Activated CD8-positive, alpha-beta memory T cell treated with anti-CD3 and anti-CD28 coated beads for 24 hours (primary cell): ENCODE measurements at regions not wholly inside any gene's neighbourhood (a gene's known extent, or its start where the extent isn't known, plus 50 kb on each side); places are given as distances from the start of the nearest gene placed in this dataset.
"Not testable (repeated sequence)": the region's sequence is repeated elsewhere in the genome, so short reads cannot be mapped to it uniquely, and the experiment has no call there.

Experiments used
- DNase-seq: peaks from one replicate; pipeline ENCODE4 v3.0.0-alpha.2; 2020

DNA sequence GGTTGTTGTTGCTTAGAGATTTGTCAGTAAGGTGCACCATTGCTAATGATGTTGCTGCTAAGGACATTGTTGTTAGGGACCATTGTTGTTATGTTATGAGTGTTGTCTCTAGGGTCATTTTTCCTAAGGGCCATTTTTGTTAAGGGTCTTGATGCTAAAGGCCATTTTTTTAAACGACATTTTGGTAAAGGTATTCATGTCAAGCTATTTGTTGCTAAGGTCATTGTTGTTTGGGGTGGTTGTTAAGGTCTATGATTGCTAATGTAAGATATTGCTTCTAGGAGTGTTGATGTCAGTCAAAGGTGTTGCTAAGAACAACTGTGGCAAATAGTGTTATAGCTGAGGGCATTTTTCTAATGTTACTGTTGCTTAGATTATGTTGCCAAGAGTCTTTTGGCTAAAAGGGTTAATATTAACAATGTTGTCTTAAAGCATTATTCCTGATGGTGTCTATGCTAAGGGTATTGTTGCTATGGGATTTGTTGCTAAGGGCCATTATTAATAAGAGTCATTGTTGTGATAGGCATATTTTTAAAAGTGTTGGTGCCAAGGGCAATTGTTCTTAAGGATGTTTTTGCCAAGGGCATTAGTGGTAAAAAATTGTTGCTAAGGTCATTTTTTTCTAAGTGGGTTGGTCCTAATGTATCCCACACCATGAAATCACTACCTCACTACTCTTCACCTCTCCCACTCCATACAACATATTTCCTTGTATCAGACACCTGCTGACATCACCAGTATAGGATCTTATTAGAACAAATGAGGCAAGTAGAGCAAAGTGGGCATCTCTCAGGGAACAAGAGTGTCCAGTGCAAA lies 56.2 kb downstream of the SPATA31A6 start:
- DNase-seq, result not testable (repeated sequence)

DNA sequence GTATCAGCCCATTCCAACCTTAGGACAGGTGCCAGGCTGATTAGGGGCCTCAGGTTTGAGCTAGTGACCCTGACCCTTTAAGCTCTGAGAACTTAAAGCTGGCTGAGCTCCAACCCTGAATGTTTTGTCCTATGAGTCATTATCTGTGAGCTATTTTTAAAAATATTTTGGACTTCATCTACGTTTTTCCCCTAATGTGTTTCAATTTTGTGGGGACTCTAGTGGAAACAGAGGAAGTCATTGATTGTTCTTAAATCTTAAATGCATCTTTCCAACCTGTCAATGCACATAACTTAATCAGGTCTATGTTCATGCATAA lies 56.8 kb downstream of the SPATA31A6 start:
- not testable (repeated sequence) for DNase-seq

DNA sequence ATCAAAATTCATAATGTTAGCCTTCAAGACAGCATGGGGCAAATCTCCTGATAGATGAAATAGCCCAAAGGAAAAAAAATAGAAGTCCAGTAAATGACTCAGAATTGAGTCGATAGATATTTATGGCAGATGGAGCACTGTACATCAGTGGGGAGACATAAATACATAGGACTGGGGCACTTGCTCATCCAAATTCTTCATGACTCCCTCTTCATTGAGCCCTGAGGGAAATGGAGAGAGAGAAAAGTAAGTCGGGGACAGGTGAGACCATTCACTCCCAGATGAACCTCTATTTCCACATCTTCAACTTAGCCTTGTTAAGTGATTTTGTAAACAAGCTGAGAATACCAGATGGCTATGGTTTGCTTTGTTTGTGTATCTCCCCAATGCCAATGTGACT lies 59.8 kb downstream of the SPATA31A6 start:
- not testable (repeated sequence) for DNase-seq

DNA sequence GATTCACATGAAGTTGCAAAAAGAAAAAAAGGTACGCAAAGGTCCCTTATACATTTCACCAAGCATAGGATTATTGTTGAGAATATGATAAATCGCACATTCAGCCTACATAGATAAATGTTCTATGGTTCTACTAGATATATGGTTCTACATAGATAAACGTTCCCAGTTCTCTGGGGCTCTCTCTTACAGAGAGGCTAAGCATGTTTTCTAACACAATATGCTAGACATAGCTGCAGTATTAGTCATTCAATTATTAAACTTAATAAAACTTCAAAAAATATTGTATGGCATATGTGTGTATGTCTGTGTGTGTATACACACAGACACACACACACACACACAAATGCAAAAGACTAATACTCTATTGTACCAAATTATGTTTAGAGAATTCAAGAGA lies 60.4 kb downstream of the SPATA31A6 start:
- not testable (repeated sequence) for DNase-seq

DNA sequence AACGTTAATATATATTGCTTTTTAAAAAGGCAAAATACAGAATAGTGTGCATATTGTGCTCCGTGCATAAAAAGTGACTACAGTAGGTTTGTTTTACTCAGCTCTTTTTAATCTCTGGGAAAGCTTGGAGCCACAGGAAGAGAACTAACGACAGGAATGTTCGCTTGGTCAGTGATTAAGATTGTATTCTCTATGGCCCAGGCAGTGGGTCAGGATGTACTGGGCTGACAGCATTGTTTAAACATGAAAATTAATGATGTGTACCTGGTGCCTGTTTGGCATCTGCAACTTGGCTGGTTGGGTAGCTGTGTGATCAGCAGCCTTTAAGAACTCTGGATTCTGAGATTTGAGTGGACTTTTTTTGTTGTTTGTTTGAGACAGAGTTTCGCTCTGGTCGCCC lies 85.3 kb downstream of the SPATA31A6 start:
- DNase-seq, result not testable (repeated sequence)

DNA sequence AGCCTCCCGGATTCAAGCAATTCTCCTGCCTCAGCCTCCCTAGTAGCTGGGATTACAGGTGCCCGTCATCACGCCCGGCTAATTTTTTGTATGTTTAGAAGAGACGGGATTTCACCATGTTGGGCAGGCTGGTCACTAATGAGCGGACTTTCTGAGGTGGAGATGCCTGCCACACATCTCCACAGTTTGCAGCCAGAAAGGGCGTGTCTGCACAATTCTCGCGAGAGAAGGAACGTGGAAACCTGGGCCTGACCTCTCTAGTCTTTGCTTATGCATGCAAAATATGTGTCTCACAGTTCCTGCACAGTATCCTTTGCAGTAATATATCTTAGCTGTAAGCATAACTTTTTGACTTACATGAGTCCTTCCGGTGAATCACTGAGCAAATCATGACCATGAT lies 85.7 kb downstream of the SPATA31A6 start:
- not testable (repeated sequence) for DNase-seq

DNA sequence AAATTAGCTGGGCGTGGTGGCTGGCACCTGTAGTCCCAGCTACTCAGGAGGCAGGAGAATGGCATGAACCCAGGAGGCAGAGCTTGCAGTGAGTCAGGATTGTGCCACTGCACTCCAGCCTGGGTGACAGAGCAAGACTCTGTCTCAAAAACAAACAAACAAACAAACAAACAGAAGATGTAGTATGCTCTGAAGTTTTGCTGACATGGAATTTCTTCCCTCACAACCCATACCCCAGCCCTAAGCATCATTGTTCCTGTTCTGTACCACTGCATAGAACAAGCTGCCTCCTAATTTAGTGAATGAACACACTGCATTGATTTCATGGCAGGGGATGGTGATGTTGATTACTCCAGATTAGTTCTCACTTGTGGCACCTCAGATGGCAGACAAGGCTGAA lies 89.7 kb downstream of the SPATA31A6 start:
- DNase-seq, result not testable (repeated sequence)

DNA sequence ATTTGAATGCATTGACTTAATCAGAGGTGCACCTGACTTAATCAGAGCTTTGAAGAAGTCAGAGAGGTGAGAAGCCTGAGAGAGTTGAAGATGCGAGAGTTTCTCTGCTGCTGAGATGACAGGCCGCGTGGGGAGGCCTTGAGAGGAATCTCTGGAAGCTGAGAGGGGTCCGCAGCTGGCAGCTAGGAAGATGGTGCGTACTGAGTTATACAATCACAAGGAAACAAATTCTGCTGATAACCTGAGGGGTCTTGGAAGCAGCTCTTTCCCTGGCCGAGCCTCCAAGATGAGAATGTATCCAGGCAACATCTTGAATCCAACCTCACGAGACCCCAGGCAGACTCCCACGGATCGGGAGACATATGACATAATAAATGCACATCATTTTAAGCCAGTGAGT lies 91.7 kb downstream of the SPATA31A6 start:
- DNase-seq, result no peak

DNA sequence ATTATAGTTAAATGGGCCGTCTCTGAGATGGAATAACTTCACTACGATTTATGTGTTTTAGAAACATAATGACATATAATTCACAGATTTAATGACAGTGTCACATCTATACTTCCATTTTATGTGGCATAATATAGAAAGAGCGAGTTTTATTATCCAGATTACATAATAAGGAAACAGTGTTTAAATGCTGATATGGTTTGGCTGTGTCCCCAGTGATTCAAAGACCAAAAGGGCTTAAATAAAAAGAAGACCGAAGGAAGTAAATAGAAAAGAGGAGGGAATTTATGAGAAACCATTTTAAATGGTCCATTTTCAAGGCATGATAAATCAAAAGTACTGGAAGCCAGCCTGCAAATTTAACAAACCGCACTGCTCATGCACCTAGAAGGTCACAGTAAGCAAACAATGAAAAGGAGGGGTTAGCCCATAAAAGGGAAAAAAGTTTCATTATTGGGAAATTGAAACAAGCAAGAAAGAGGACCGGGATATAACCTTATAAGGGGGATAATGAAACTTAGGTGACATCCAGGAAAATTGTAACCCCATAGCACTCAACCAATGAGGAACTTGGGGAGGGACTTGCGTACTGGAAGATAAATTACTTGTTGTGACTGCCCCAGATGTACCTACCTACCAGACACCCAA lies 99.2 kb downstream of the SPATA31A6 start:
- not testable (repeated sequence) for DNase-seq

DNA sequence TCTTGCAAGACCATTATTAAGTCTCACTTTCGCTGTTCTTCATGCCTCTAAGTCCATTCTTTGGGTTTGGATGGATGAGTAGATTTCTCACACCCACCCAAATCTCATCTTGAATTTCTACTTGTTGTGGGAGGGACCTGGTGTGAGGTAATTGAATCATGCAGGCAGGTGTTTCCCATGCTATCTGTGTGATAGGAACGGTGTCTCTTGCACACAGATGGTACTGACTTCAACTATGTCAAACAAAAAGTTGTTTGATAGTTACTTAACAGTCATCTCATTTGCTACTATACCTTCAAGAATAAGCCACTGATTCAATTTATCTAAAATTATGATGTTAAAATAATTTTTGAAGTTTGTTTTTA lies 99.7 kb downstream of the SPATA31A6 start:
- not testable (repeated sequence) for DNase-seq

DNA sequence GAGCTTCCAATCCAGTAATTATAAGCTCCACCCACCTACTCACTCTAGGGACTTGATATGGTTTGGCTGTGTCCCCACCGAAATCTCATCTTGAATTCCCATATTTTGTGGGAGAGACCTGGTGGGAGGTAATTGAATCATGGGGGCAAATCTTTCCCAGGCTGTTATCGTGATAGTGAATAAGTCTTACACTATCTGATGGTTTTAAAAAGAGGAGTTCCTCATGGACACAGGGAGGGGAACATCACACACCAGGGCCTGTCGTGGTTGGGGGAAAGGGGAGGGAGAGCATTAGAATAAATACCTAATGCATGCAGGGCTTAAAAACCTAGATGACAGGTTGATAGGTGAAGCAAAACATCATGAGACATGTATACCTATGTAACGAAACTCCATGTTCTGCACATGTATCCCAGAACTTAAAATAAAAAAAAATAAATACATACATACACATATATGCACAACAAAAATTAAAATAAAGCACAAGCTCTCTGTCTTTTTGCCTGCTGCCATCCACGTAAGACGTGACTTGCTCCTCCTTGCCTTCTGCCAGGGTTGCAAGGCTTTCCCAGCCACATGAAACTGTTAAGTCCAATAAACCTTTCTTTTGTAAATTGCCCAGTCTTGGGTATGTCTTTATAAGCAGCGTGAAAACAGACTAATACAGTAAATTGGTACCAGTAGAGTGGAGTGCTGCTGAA lies 102.8 kb downstream of the SPATA31A6 start:
- DNase-seq, result not testable (repeated sequence)

DNA sequence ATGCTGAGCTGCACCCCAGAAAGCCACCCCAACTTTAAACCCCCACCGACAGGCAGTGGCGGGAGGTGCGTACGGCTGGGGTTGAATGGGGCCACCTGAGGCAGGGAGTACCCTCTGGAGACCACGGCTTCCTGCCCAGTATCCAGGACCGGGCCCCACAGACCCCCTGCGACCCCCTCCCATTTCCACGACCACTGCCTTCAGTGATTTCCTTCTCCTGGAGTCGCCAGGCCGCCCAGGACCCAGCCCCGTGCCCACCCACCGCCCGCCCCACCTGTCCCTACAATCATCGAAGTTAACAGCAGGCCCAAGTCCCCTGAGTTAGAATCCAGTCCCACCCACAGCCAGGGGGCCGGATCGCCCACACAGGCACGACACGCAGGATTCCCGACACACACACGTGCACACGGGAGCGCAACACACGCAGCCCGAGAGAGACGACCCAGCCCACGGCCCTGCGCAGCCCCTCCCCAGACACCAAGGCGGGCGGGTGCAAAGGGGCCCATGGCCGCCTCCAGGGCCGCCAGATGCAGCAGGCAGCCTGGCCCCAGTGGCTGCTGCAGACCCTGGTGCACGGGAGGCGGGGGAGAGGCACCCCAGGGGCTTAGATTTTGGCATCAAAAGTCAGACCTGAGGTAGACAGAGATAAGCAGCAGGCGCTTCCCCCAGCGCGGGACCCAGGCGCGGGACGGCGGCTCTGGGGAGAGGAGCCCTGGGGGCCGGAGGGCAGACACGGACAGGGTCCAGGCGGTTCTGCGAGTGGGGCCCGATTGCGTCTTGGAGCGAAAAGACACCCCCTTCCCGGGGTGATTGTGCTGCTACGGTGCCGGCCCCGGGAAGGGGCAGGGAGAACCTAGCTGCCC lies 104.8 kb downstream of the SPATA31A6 start:
- DNase-seq, result not testable (repeated sequence)

DNA sequence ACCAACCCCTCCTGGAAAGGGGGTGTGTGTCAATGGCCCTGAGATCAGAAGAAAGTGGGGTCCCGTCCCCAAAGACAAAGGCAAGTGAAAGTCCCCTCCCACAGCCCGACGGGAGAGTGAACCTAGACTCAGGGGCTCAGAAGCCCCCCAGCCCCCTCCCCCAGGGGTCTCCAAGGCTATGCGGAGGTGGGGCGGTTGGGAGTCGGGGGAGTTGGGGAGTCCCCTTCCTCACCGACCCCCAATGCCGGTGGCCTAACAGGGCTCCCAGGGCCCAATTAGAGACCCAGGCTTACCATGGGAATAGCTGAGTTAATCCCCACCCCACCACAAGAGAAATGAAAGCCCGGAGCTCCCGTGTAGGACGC lies 105.4 kb downstream of the SPATA31A6 start:
- not testable (repeated sequence) for DNase-seq

DNA sequence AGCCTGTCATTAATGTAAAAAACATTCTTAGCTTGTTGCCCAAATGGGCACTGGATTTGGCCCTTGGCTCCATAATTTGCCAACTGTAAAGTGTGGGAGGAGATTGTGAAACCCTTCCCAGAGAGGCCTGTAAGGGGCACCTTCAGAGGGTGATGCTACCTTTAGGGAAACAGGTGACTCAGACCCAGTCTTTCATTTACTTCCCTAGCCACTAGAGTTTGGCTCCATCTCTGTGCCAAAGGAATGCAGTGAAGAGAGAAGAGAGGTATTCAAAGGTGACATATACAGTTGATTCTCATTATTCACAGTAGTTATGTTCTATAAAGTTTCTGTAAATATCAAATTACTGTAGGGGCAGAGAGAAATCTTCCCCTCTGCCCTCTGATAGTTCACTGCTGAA lies 116.7 kb downstream of the SPATA31A6 start:
- not testable (repeated sequence) for DNase-seq

DNA sequence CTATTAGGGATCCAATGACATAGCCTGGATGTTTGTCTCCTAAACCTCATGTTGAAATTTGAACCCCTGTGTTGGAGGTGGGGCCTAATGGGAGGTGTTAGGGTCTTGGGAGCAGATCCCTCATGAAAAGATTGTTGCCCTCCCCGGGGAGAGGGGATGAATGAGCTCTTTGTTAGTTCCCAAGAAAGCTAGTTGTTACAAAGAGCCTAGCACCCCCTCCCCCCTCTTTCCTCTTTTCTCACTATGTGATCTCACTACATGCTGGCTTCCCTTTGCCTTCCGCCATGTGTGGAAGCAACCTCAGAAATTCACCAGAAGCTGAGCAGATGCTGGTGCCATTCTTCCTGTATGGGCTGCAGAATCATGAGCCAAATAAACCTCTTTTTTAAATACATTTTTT lies 123.2 kb downstream of the SPATA31A6 start:
- not testable (repeated sequence) for DNase-seq

DNA sequence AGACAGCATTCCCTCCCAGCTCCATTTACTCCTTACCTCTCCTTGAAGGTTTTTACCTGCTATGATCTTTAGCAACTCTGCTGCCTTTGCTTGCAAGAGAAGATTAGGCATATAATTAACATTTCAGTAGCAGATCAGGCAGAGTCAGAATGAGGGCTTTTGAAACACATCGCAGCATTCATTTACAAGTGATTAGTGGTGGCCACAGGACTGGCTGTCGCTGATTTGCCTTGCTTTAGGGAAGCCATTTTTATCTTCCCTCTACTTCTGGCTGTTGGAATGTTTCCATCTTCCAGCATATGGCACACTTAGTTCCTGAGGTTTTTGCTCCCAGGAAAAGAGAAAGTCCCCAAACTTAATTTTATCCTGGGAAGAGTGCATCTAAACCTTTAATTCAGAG lies 124.0 kb downstream of the SPATA31A6 start:
- not testable (repeated sequence) for DNase-seq

DNA sequence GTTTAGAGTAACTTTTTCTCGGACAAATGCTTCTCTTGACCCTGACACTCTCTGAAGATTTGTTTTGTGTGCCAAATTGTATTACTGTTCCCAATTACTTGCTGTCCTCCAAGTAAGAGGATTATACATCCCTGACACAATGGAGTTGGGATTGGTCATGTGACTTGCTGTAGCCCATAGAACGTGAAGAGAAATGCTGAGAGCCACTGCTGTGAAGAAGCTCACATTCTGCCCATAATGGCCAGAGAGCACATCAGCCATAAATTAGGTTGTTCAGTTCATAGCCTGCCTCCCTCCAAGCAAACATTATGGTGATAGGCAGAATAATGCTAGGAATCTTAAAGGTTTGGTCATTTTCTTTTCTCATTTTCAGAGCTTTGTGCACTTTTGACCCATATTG lies 127.5 kb downstream of the SPATA31A6 start:
- DNase-seq, result not testable (repeated sequence)

DNA sequence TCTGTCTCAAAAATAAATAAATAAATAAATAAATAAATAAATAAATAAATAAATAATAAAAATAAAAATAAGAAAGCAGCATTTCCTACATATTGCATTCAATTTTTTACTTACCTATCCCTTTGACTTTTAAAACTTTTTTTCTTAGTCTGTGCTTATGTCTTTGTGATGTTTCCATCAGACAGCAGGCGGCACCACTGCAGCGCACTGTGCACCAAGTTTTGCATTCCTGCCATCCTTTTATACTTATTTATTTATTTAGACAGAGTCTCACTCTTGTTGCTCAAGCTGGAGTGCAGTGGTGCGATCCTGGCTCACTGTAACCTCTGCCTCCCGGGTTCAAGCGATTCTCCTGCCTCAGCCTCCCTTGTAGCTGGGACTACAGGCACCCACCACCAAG lies 132.6 kb downstream of the SPATA31A6 start:
- DNase-seq, result not testable (repeated sequence)

DNA sequence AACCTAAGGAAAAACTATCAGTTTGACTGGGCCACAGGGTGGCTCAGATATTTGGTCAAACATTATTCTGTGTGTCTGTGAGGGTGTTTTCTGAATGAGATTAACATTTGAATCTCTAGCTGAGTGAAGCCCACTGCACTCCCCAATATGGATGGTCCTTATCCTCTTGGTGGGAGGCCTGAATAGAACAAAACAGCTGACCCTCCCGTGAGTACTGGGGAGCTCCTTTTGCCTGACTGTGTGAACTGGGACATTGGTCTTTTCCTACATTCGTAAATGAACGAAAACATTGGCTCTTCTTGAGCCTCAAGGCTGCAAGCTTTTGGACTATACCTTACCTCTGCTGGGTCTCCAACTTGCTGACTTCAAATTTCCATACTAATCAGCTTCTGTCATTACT lies 134.2 kb downstream of the SPATA31A6 start:
- not testable (repeated sequence) for DNase-seq

DNA sequence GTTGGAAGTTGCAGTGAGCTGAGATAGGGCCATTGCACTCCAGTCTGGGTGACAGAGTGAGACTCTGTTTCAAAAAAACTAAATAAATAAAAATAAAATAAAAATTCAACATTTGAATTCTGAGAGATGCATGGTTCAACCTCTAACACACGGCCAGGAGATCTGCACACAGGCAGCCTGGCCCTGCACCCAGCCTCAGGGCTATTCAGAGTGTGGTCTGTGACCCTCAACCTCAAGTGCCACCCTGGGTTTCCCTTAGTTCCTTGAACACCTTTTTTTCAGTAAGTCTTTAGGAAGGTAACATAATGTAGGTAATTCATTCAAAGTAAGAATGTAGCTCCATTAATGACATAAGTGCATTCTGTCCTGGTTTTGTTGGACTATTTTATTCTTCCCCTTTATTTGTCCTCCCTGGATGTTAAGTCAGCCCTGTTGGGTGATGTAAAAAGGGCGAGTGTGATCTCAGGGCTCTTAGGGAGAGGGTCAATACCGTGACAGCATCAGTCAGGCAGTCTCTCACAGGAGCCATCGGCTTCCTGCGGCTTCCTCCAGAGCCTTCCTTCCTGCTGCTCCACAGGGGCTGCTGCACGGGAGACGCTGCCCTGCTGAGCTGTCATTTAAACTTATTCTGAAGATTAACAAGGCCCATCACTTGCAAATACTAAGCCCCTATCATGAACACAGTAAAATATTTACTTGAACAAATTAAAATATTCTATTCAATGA lies 139.8 kb downstream of the SPATA31A6 start:
- not testable (repeated sequence) for DNase-seq

DNA sequence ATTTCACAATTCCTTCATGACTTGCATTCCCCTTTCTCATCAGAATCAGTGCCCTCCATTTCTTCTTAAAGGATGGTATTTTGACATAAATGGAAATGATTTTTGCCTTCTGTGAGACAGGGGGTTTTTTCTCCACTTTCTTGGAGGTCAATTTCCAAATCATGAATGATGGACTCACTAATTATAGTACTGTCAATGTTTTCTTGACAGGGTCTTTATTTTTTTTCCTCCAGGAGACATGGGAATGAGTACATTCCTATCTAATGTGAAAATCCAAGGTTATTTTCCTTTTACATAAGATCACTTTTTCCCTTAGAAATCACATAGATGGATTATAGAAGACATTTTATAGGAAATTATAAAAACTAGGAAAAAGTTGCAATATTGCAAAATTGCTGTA lies 141.7 kb downstream of the SPATA31A6 start:
- not testable (repeated sequence) for DNase-seq

DNA sequence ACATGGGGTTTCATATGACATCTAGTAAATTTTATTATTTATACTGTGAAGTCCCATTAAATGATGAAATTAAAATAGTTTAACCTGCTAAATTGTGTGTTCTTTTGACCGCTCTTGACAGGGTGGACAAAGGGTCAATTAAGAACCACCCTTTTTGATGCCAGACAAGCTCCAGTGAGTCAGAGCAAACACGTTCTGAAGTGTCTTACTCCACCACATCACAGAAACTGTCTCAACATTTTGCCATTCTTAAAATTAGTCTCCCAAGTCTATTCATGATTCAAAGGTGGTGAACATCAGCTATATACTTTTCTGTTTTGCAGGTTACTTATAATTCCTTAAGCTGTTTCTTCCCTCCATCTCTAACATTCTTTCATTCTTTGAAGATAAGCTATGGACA lies 142.1 kb downstream of the SPATA31A6 start:
- DNase-seq, result not testable (repeated sequence)
